DOHH2 (cell line): ENCODE measurements at regions not wholly inside any gene's neighbourhood (a gene's known extent, or its start where the extent isn't known, plus 50 kb on each side); places are given as distances from the start of the nearest gene placed in this dataset.

Experiments
- H3F3A ChIP-seq: fragments of 200-600 bp; sonication (generic), shearing (Covaris generic); 2 replicates; pipeline ENCODE4 v1.6.0; 2016; ENCODE audit warnings: antibody characterized with exemption, mild to moderate bottlenecking; ENCODE audit not compliant: control insufficient read depth, insufficient read depth
- H3K27ac ChIP-seq: fragments of 200-600 bp; sonication (generic); 2 replicates; pipeline ENCODE4 v1.5.1; 2014; ENCODE audit warnings: low read depth, mild to moderate bottlenecking, low read length, moderate library complexity
- H3K27me3 ChIP-seq: fragments of 200-600 bp; sonication (generic); 2 replicates; pipeline ENCODE4 v1.6.1; 2014; ENCODE audit warnings: mild to moderate bottlenecking, low read length, mixed read lengths; ENCODE audit not compliant: control insufficient read depth
- H3K36me3 ChIP-seq: fragments of 200-600 bp; sonication (generic); 2 replicates; pipeline ENCODE4 v1.6.1; 2014; ENCODE audit warnings: mild to moderate bottlenecking, low read length, moderate library complexity, mixed read lengths; ENCODE audit not compliant: control insufficient read depth
- H3K4me1 ChIP-seq: fragments of 200-600 bp; sonication (generic); 2 replicates; pipeline ENCODE4 v1.6.1; 2014; ENCODE audit warnings: mild to moderate bottlenecking, low read length, mixed read lengths; ENCODE audit not compliant: control insufficient read depth
- H3K4me2 ChIP-seq: fragments of 200-600 bp; sonication (generic); 2 replicates; pipeline ENCODE4 v1.6.0; 2014; ENCODE audit warnings: mild to moderate bottlenecking, low read length, moderate library complexity
- H3K4me3 ChIP-seq: fragments of 200-600 bp; sonication (generic); 2 replicates; pipeline ENCODE4 v1.5.1; 2014; ENCODE audit warnings: mild to moderate bottlenecking, low read length, mixed read lengths
- H3K79me2 ChIP-seq: fragments of 200-600 bp; sonication (generic); 2 replicates; pipeline ENCODE4 v1.6.1; 2014; ENCODE audit warnings: mild to moderate bottlenecking, low read length, mixed read lengths; ENCODE audit not compliant: control insufficient read depth
- H3K9me2 ChIP-seq: fragments of 200-600 bp; sonication (generic); replicated peaks from 2 replicates; pipeline ENCODE4 v1.6.1; 2014; ENCODE audit warnings: mild to moderate bottlenecking, low read length, mixed read lengths; ENCODE audit not compliant: control insufficient read depth
- H3K9me3 ChIP-seq: fragments of 200-600 bp; sonication (generic); 2 replicates; pipeline ENCODE4 v1.6.1; 2014; ENCODE audit warnings: antibody characterized with exemption, low read length, mixed read lengths; ENCODE audit not compliant: control insufficient read depth, insufficient read depth
- H4K20me1 ChIP-seq: fragments of 200-600 bp; sonication (generic); 2 replicates; pipeline ENCODE4 v1.6.0; 2014; ENCODE audit warnings: low read depth, mild to moderate bottlenecking, antibody characterized with exemption, low read length, moderate library complexity; ENCODE audit not compliant: control insufficient read depth, insufficient read depth
- CTCF ChIP-seq: fragments of 200-600 bp; sonication (generic); IDR thresholded peaks from one replicate; pipeline ENCODE4 v1.5.1; 2014; ENCODE audit warnings: antibody characterized with exemption, mild to moderate bottlenecking, low read depth, low read length; ENCODE audit not compliant: poor library complexity, severe bottlenecking
- EZH2phosphoT487 ChIP-seq: fragments of 200-600 bp; sonication (generic); IDR thresholded peaks from 2 replicates; pipeline ENCODE4 v1.6.1; 2017; ENCODE audit warnings: borderline replicate concordance, mild to moderate bottlenecking, antibody characterized with exemption, low read length, moderate library complexity, mixed read lengths

GRCh38 chr4:75101906-75102786 is 169.2 kb downstream of the PARM1 start:
- Histone ChIP-seq H3K27ac (no peak overlapping the region), H3K4me3 (no peak overlapping the region), H3F3A (no peaks in the 10 kb centered on the region), H3K27me3 (no peaks in the 10 kb centered on the region), H3K4me1 (peaks cover 6% of the 10 kb centered on the region), H3K36me3 (no peaks in the 10 kb centered on the region), H4K20me1 (no peaks in the 10 kb centered on the region), H3K9me2 (no peaks in the 10 kb centered on the region), H3K9me3 (no peaks in the 10 kb centered on the region), H3K4me2 (no peak overlapping the region), H3K79me2 (no peaks in the 10 kb centered on the region)
- TF ChIP-seq EZH2phosphoT487 (no peak), CTCF (no peak)
